ENCODE measurements at regions not wholly inside any gene's neighbourhood (a gene's known extent, or its start where the extent isn't known, plus 50 kb on each side); places are given as distances from the start of the nearest gene placed in this dataset.

- DNase-seq = peak; percentile 3
Observed at GRCh38 chr9:26371236-26371635, 521.4 kb downstream of the CAAP1 start.

- no peak for DNase-seq
Observed at GRCh38 chr9:26369093-26369492, 523.5 kb downstream of the CAAP1 start.

- no peak for DNase-seq
Observed at GRCh38 chr9:26368241-26368640, 524.4 kb downstream of the CAAP1 start.

GRCh38 chr9:26361010-26361409 is 531.6 kb downstream of the CAAP1 start:
- no peak for DNase-seq

- no peak for DNase-seq
Observed at GRCh38 chr9:26358836-26359235, 533.8 kb downstream of the CAAP1 start.

- DNase-seq = peak; percentile 74
Observed at GRCh38 chr9:26357803-26358344, 534.7 kb downstream of the CAAP1 start.

GRCh38 chr9:26356491-26356890 is 536.1 kb downstream of the CAAP1 start:
- DNase-seq = no peak

GRCh38 chr9:26346942-26347477 is 545.6 kb downstream of the CAAP1 start:
- no peak for DNase-seq

- DNase-seq = no peak
Observed at GRCh38 chr9:26341545-26341944, 551.1 kb downstream of the CAAP1 start.

GRCh38 chr9:26339796-26340195 is 552.8 kb downstream of the CAAP1 start:
- no peak for DNase-seq

- no peak for DNase-seq
Observed at GRCh38 chr9:26335116-26335515, 557.5 kb downstream of the CAAP1 start.

GRCh38 chr9:26334706-26335105 is 557.9 kb downstream of the CAAP1 start:
- no peak for DNase-seq

GRCh38 chr9:26331223-26331622 is 561.4 kb downstream of the CAAP1 start:
- peak; percentile 0 for DNase-seq

GRCh38 chr9:26329974-26330373 is 562.6 kb downstream of the CAAP1 start:
- no peak for DNase-seq

- peak; percentile 75 for DNase-seq
Observed at GRCh38 chr9:26326563-26326962, 566.0 kb downstream of the CAAP1 start.

- no peak for DNase-seq
Observed at GRCh38 chr9:26325444-26325829, 567.2 kb downstream of the CAAP1 start.

GRCh38 chr9:26324786-26325443 is 567.7 kb downstream of the CAAP1 start:
- no peak for DNase-seq

- DNase-seq = no peak
Observed at GRCh38 chr9:26321935-26322334, 570.7 kb downstream of the CAAP1 start.

GRCh38 chr9:26319859-26320258 is 572.7 kb downstream of the CAAP1 start:
- no peak for DNase-seq

- no peak for DNase-seq
Observed at GRCh38 chr9:26313108-26313507, 579.5 kb downstream of the CAAP1 start.

- no peak for DNase-seq
Observed at GRCh38 chr9:26311463-26311995, 581.1 kb downstream of the CAAP1 start.

GRCh38 chr9:26310294-26310693 is 582.3 kb downstream of the CAAP1 start:
- DNase-seq = no peak

GRCh38 chr9:26308328-26308727 is 584.3 kb downstream of the CAAP1 start:
- no peak for DNase-seq

- no peak for DNase-seq
Observed at GRCh38 chr9:26301659-26302058, 590.9 kb downstream of the CAAP1 start.

- DNase-seq = no peak
Observed at GRCh38 chr9:26301046-26301445, 591.6 kb downstream of the CAAP1 start.
